ENCODE measurements at regions not wholly inside any gene's neighbourhood (a gene's known extent, or its start where the extent isn't known, plus 50 kb on each side); places are given as distances from the start of the nearest gene placed in this dataset.

DNA sequence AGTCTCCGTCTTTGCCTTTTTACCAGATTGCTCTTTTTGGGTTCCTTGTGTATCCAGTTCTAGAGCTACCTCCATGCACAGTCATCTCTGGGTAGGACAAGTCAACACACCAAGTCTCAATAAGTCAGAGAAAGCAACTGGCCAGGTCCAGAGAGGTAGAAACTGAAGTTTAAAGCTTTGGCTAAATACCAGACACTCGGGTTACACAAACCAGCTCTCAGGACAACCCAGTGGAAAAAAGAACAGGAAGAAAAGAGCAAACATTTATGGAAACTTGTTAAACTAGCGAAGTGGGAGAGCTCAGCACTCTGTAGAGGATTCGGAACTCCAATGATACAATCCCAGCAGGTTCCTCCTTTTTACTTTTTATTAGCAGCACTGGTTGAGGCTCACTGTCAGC, 291.0 kb upstream of the CPEB2 start:
- Mint-ChIP-seq H3K27ac (no peak overlapping the region), H3K9me3 (no peaks in the 10 kb centered on the region), H3K36me3 (ENCODE audit: low read depth) (no peaks in the 10 kb centered on the region), H3K4me1 (no peaks in the 10 kb centered on the region), H3K27me3 (ENCODE audit: low read depth, poor library complexity) (peaks cover 5% of the 10 kb centered on the region), H3K4me3 (no peak overlapping the region)
- no peak for DNase-seq
- TF ChIP-seq, protein P1, sequence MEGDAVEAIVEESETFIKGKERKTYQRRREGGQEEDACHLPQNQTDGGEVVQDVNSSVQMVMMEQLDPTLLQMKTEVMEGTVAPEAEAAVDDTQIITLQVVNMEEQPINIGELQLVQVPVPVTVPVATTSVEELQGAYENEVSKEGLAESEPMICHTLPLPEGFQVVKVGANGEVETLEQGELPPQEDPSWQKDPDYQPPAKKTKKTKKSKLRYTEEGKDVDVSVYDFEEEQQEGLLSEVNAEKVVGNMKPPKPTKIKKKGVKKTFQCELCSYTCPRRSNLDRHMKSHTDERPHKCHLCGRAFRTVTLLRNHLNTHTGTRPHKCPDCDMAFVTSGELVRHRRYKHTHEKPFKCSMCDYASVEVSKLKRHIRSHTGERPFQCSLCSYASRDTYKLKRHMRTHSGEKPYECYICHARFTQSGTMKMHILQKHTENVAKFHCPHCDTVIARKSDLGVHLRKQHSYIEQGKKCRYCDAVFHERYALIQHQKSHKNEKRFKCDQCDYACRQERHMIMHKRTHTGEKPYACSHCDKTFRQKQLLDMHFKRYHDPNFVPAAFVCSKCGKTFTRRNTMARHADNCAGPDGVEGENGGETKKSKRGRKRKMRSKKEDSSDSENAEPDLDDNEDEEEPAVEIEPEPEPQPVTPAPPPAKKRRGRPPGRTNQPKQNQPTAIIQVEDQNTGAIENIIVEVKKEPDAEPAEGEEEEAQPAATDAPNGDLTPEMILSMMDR (IDR thresholded peaks at IDR 0.05) = no peak

DNA sequence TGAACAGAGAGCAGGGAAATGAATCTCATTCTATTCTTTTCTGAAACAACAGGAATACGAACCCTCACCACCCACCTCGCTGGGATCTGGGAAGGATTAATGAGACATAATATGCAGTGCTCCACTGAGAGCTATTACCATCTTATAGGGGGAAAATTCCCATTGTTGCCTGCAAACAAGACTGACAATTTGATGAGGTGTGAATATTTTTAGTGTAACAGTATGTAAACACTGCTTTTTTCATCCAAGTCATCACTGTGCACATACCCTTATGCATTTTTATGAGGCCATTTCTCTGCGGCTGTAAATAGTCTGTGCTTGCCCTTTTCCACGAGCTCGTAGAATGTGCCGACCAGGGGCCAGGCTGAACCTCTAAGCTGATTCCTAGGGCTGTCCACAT, 285.6 kb upstream of the CPEB2 start:
- H3K27ac Mint-ChIP-seq = no peak overlapping the region
- no peaks in the 10 kb centered on the region for H3K4me1 Mint-ChIP-seq
- no peak overlapping the region for H3K4me3 Mint-ChIP-seq
- TF ChIP-seq, protein P1 (IDR thresholded peaks at IDR 0.05) = no peak
- H3K36me3 Mint-ChIP-seq (ENCODE audit: low read depth) = no peaks in the 10 kb centered on the region
- H3K9me3 Mint-ChIP-seq = peaks cover 18% of the 10 kb centered on the region
- no peak for DNase-seq
- no peaks in the 10 kb centered on the region for H3K27me3 Mint-ChIP-seq (ENCODE audit: low read depth, poor library complexity)

DNA sequence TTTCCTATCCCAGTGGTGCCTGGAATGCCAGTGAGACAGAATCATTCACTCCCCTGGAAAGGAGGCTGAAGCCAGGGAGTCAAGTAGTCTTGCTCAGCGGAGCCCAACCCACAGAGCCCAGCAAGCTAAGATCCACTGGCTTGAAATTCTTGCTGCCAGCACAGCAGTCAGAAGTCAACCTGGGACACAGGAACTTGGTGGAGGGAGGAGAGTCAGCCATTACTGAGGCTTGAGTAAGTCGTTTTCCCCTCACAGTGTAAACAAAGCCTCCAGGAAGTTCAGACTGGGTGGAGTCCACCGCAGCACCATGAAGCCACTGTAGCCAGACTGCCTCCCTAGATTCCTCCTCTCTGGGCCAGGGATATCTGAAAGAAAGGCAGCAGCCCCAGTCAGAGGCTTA, 283.2 kb upstream of the CPEB2 start:
- H3K27me3 Mint-ChIP-seq (ENCODE audit: low read depth, poor library complexity) = peaks cover 4% of the 10 kb centered on the region
- no peaks in the 10 kb centered on the region for H3K36me3 Mint-ChIP-seq (ENCODE audit: low read depth)
- no peak for DNase-seq
- no peaks in the 10 kb centered on the region for H3K4me1 Mint-ChIP-seq
- no peak overlapping the region for H3K4me3 Mint-ChIP-seq
- TF ChIP-seq, protein P1 (IDR thresholded peaks at IDR 0.05) = no peak
- no peak overlapping the region for H3K27ac Mint-ChIP-seq
- H3K9me3 Mint-ChIP-seq = peaks cover 34% of the 10 kb centered on the region

DNA sequence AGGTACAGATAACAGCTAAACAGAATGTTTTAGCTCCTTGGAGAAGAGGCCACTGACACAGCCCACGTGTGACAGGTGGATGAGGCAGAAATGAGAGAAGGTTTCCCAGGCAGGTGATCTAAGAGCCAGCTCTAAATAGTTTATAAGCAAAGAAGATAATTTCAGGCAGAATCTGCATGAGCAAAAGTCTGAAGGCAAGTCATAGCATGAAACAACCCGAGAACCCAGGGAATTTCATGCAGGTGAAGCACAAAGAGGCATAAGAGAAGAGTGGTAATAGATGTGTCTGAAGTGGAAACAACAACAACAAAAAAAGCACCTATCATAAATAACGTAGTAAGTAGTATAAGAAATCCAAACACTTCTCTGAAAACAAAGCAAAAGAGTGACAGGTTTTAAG, 275.8 kb upstream of the CPEB2 start:
- H3K27me3 Mint-ChIP-seq (ENCODE audit: low read depth, poor library complexity) = peaks cover 7% of the 10 kb centered on the region
- TF ChIP-seq, protein P1 (IDR thresholded peaks at IDR 0.05) = no peak
- DNase-seq = no peak
- H3K4me1 Mint-ChIP-seq = no peaks in the 10 kb centered on the region
- H3K4me3 Mint-ChIP-seq = no peak overlapping the region
- H3K27ac Mint-ChIP-seq = no peak overlapping the region
- peaks cover 18% of the 10 kb centered on the region for H3K9me3 Mint-ChIP-seq
- no peaks in the 10 kb centered on the region for H3K36me3 Mint-ChIP-seq (ENCODE audit: low read depth)

DNA sequence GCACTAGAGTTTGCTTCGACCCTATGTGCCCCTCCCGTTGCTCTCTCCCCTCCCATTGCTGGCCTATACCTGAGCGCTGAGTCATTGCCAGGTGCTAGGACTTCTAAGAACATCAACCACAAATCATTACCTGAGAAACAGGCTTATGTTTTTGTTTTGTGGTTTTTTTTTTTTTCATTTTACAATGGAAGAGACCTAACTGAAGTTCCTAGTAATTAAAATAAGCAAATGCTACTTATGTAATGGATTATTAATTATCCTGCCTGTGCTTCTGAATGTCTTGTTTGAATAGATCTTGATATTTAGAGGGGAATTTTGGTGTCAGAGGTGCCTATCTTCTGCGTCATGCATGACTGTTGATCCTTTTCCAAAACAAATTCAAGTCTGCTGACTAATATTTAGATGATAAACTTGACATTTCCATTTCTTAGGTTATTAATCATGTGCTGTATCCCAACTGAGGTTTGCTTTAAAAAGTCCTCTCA, 275.4 kb upstream of the CPEB2 start:
- Mint-ChIP-seq H3K9me3 (peaks cover 14% of the 10 kb centered on the region), H3K27ac (no peak overlapping the region), H3K27me3 (ENCODE audit: low read depth, poor library complexity) (peaks cover 7% of the 10 kb centered on the region), H3K36me3 (ENCODE audit: low read depth) (no peaks in the 10 kb centered on the region), H3K4me3 (no peak overlapping the region), H3K4me1 (no peaks in the 10 kb centered on the region)
- TF ChIP-seq, protein P1 (IDR thresholded peaks at IDR 0.05) = no peak
- DNase-seq = no peak

DNA sequence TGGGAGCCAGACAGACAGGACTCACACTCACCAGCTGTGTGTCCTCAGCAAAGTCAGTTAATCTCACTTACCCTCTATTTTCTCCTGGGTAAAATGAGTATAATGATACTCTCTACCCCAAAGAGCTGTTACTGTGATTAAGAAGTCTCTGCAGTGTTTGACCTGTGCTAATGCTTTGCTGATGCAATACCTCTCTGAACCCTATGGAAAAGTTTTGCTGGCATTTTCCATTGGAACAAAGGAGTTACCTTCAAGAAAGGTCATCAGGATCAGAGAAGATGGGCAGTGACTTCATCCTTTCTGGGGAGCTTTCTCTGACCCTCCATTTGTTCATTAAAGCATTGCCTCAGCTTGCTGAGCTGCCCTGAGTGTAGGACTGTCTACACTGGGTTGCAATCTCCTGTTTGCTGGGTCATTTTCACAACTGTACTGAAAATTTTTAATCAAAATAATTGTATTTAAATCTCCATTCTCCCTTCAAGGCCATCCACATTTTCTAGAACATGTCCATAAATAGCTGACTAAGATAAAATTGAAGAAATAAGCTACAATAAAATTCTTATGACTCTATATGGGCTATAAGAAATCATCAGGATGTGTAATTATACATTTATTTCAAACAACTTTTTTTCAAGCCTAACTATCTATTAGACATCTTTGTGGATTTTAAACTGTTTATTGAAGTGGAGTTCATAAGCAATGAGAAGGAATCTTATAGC, 272.8 kb upstream of the CPEB2 start:
- Mint-ChIP-seq H3K4me3 (no peak overlapping the region), H3K27me3 (ENCODE audit: low read depth, poor library complexity) (peaks cover 4% of the 10 kb centered on the region), H3K27ac (no peak overlapping the region), H3K9me3 (peaks cover 6% of the 10 kb centered on the region), H3K36me3 (ENCODE audit: low read depth) (no peaks in the 10 kb centered on the region), H3K4me1 (no peaks in the 10 kb centered on the region)
- TF ChIP-seq, protein P1 (IDR thresholded peaks at IDR 0.05) = no peak
- no peak for DNase-seq
